ENCODE measurements at regions not wholly inside any gene's neighbourhood (a gene's known extent, or its start where the extent isn't known, plus 50 kb on each side); places are given as distances from the start of the nearest gene placed in this dataset.

- no peak for DNase-seq (ENCODE audit: low read depth in 3 of 3, low spot score in 1 of 3)
Observed at GRCh38 chr1:238323490-238323889, 432.8 kb upstream of the ZP4 start.

- no peak for DNase-seq (ENCODE audit: low read depth in 3 of 3, low spot score in 1 of 3)
Observed at GRCh38 chr1:238319957-238320356, 429.2 kb upstream of the ZP4 start.

- no peak for DNase-seq (ENCODE audit: low read depth in 3 of 3, low spot score in 1 of 3)
Observed at GRCh38 chr1:238318294-238319110, 427.8 kb upstream of the ZP4 start.

- DNase-seq (ENCODE audit: low read depth in 3 of 3, low spot score in 1 of 3), result no peak
Observed at GRCh38 chr1:238312969-238313368, 422.2 kb upstream of the ZP4 start.

GRCh38 chr1:238306411-238306810 is 415.7 kb upstream of the ZP4 start:
- no peak for DNase-seq (ENCODE audit: low read depth in 3 of 3, low spot score in 1 of 3)

- no peak for DNase-seq (ENCODE audit: low read depth in 3 of 3, low spot score in 1 of 3)
Observed at GRCh38 chr1:238302646-238303045, 411.9 kb upstream of the ZP4 start.

- DNase-seq (ENCODE audit: low read depth in 3 of 3, low spot score in 1 of 3), result no peak
Observed at GRCh38 chr1:238296371-238296770, 405.6 kb upstream of the ZP4 start.

GRCh38 chr1:238293075-238293474 is 402.4 kb upstream of the ZP4 start:
- DNase-seq (ENCODE audit: low read depth in 3 of 3, low spot score in 1 of 3), result no peak

GRCh38 chr1:238281418-238281817 is 390.7 kb upstream of the ZP4 start:
- no peak for DNase-seq (ENCODE audit: low read depth in 3 of 3, low spot score in 1 of 3)

GRCh38 chr1:238279694-238280380 is 389.1 kb upstream of the ZP4 start:
- no peak for DNase-seq (ENCODE audit: low read depth in 3 of 3, low spot score in 1 of 3)

GRCh38 chr1:238272145-238272544 is 381.4 kb upstream of the ZP4 start:
- no peak for DNase-seq (ENCODE audit: low read depth in 3 of 3, low spot score in 1 of 3)

- DNase-seq (ENCODE audit: low read depth in 3 of 3, low spot score in 1 of 3), result no peak
Observed at GRCh38 chr1:238265866-238266265, 375.1 kb upstream of the ZP4 start.

- DNase-seq (ENCODE audit: low read depth in 3 of 3, low spot score in 1 of 3), result no peak
Observed at GRCh38 chr1:238264951-238265350, 374.2 kb upstream of the ZP4 start.

- no peak for DNase-seq (ENCODE audit: low read depth in 3 of 3, low spot score in 1 of 3)
Observed at GRCh38 chr1:238258510-238258909, 367.8 kb upstream of the ZP4 start.

GRCh38 chr1:238257018-238257621 is 366.4 kb upstream of the ZP4 start:
- DNase-seq (ENCODE audit: low read depth in 3 of 3, low spot score in 1 of 3), result no peak

- no peak for DNase-seq (ENCODE audit: low read depth in 3 of 3, low spot score in 1 of 3)
Observed at GRCh38 chr1:238254935-238255334, 364.2 kb upstream of the ZP4 start.

GRCh38 chr1:238252033-238252802 is 361.5 kb upstream of the ZP4 start:
- peak in 1 of 3 donors; percentile 1 for DNase-seq (ENCODE audit: low read depth in 3 of 3, low spot score in 1 of 3)

GRCh38 chr1:238248356-238248755 is 357.6 kb upstream of the ZP4 start:
- no peak for DNase-seq (ENCODE audit: low read depth in 3 of 3, low spot score in 1 of 3)

GRCh38 chr1:238242181-238242580 is 351.5 kb upstream of the ZP4 start:
- no peak for DNase-seq (ENCODE audit: low read depth in 3 of 3, low spot score in 1 of 3)

GRCh38 chr1:238241607-238242006 is 350.9 kb upstream of the ZP4 start:
- no peak for DNase-seq (ENCODE audit: low read depth in 3 of 3, low spot score in 1 of 3)

- DNase-seq (ENCODE audit: low read depth in 3 of 3, low spot score in 1 of 3), result no peak
Observed at GRCh38 chr1:238239343-238239742, 348.6 kb upstream of the ZP4 start.

Data from stimulated activated CD4-positive, alpha-beta T cell treated with anti-CD3 and anti-CD28 coated beads, TNF-alpha, amount 100 ng/mL, for 1 hour (primary cell).